Suprapubic skin (tissue), 4 donors: ENCODE measurements at regions not wholly inside any gene's neighbourhood (a gene's known extent, or its start where the extent isn't known, plus 50 kb on each side); places are given as distances from the start of the nearest gene placed in this dataset.

Experiments used
- DNase-seq, 2 donors: peaks; one replicate each; pipeline ENCODE4 v3.0.0-alpha.2; 2019; ENCODE audit warnings: low spot score in 2 of 2
- H3K27ac ChIP-seq: fragments of 200-600 bp; sonication (generic); one replicate; pipeline ENCODE4 v1.5.1; 2019
- H3K27me3 ChIP-seq: fragments of 200-600 bp; sonication (generic); one replicate; pipeline ENCODE4 v1.5.1; 2019
- H3K36me3 ChIP-seq: fragments of 200-600 bp; sonication (generic); one replicate; pipeline ENCODE4 v1.5.1; 2019
- H3K4me1 ChIP-seq: fragments of 200-600 bp; sonication (generic); one replicate; pipeline ENCODE4 v1.5.1; 2019
- H3K4me3 ChIP-seq: fragments of 200-600 bp; sonication (generic); one replicate; pipeline ENCODE4 v1.5.1; 2019; ENCODE audit warnings: mild to moderate bottlenecking
- H3K9me3 ChIP-seq: fragments of 200-600 bp; sonication (generic); one replicate; pipeline ENCODE4 v1.5.1; 2019
- CTCF ChIP-seq, 2 donors: fragments of 200-600 bp in 1 of 2; fragments of 450-650 bp in 1 of 2; sonication (generic) in 1 of 2; IDR thresholded peaks; one replicate each; pipeline ENCODE4 v1.5.1; 2016 to 2019; ENCODE audit warnings: antibody characterized with exemption in 2 of 2, mild to moderate bottlenecking in 1 of 2, moderate library complexity in 1 of 2
- EP300 ChIP-seq: sonication (generic); formaldehyde crosslinking; IDR thresholded peaks from one replicate; pipeline ENCODE4 v1.6.1; 2017; ENCODE audit warnings: antibody characterized with exemption
- POLR2A ChIP-seq, 2 donors: fragments of 450-650 bp; IDR thresholded peaks; one replicate each; pipeline ENCODE4 v1.6.1; 2017; ENCODE audit warnings: antibody characterized with exemption in 2 of 2, mild to moderate bottlenecking in 2 of 2, moderate library complexity in 2 of 2
- POLR2AphosphoS5 ChIP-seq, 3 donors: sonication (generic); formaldehyde crosslinking; IDR thresholded peaks; one replicate each; pipeline ENCODE4 v1.6.1; 2017; ENCODE audit warnings: antibody characterized with exemption in 3 of 3
- WGBS: methylation state at CpG from one replicate; pipeline ENCODE4 v1.1.5; 2018; 5-methylcytosine and 5-hydroxymethylcytosine counted together

GRCh38 chr13:87906411-87906810, 235.2 kb downstream of the SLITRK5 start:
- no peak for DNase-seq
- H3K9me3 ChIP-seq = no peaks in the 10 kb centered on the region

GRCh38 chr13:87907202-87907601, 236.0 kb downstream of the SLITRK5 start:
- no peaks in the 10 kb centered on the region for H3K9me3 ChIP-seq
- no peak overlapping the region for H3K27ac ChIP-seq
- 70% methylated on average over 1 of the region's 1 CpG for WGBS
- H3K27me3 ChIP-seq = no peaks in the 10 kb centered on the region
- DNase-seq = no peak
- H3K4me3 ChIP-seq = no peak overlapping the region
- H3K4me1 ChIP-seq = no peaks in the 10 kb centered on the region
- no peak for TF ChIP-seq EP300
- TF ChIP-seq CTCF (IDR thresholded peaks at IDR 0.05) = no peak
- TF ChIP-seq POLR2AphosphoS5 (IDR thresholded peaks at IDR 0.05) = no peak
- TF ChIP-seq POLR2A (IDR thresholded peaks at IDR 0.05) = no peak
- H3K36me3 ChIP-seq = no peaks in the 10 kb centered on the region

More at GRCh38 chr13:87906411-87906810, 235.2 kb downstream of the SLITRK5 start:
- 70% methylated on average over 3 of the region's 3 CpGs for WGBS
- Histone ChIP-seq H3K27me3 (no peaks in the 10 kb centered on the region), H3K4me1 (no peaks in the 10 kb centered on the region), H3K36me3 (no peaks in the 10 kb centered on the region), H3K27ac (no peak overlapping the region), H3K4me3 (no peak overlapping the region)
- TF ChIP-seq EP300 = no peak
- no peak for TF ChIP-seq CTCF (IDR thresholded peaks at IDR 0.05)
- no peak for TF ChIP-seq POLR2A (IDR thresholded peaks at IDR 0.05)
- no peak for TF ChIP-seq POLR2AphosphoS5 (IDR thresholded peaks at IDR 0.05)

- Histone ChIP-seq H3K9me3 (no peaks in the 10 kb centered on the region), H3K4me3 (no peak overlapping the region), H3K4me1 (no peaks in the 10 kb centered on the region), H3K27ac (no peak overlapping the region), H3K36me3 (no peaks in the 10 kb centered on the region), H3K27me3 (no peaks in the 10 kb centered on the region)
- no peak for TF ChIP-seq EP300
- TF ChIP-seq POLR2AphosphoS5 (IDR thresholded peaks at IDR 0.05) = no peak
- no peak for TF ChIP-seq POLR2A (IDR thresholded peaks at IDR 0.05)
- no peak for TF ChIP-seq CTCF (IDR thresholded peaks at IDR 0.05)
- DNase-seq = no peak
These were observed 248.8 kb downstream of the SLITRK5 start for GRCh38 chr13:87919956-87920355.

- WGBS = 36% methylated on average over 3 of the region's 3 CpGs
- H3K27ac ChIP-seq = no peak overlapping the region
- no peaks in the 10 kb centered on the region for H3K9me3 ChIP-seq
- H3K4me3 ChIP-seq = no peak overlapping the region
- DNase-seq = no peak
- H3K36me3 ChIP-seq = no peaks in the 10 kb centered on the region
- no peaks in the 10 kb centered on the region for H3K4me1 ChIP-seq
- no peaks in the 10 kb centered on the region for H3K27me3 ChIP-seq
- no peak for TF ChIP-seq EP300
- no peak for TF ChIP-seq CTCF (IDR thresholded peaks at IDR 0.05)
- no peak for TF ChIP-seq POLR2A (IDR thresholded peaks at IDR 0.05)
- no peak for TF ChIP-seq POLR2AphosphoS5 (IDR thresholded peaks at IDR 0.05)
These were observed 252.6 kb downstream of the SLITRK5 start for GRCh38 chr13:87923753-87924152.

- no peak for DNase-seq
- H3K4me1 ChIP-seq = no peaks in the 10 kb centered on the region
- no peak for TF ChIP-seq EP300
- TF ChIP-seq POLR2A (IDR thresholded peaks at IDR 0.05) = no peak
- no peak for TF ChIP-seq CTCF (IDR thresholded peaks at IDR 0.05)
- no peak for TF ChIP-seq POLR2AphosphoS5 (IDR thresholded peaks at IDR 0.05)
- no peak overlapping the region for H3K4me3 ChIP-seq
- H3K27me3 ChIP-seq = no peaks in the 10 kb centered on the region
- H3K36me3 ChIP-seq = no peaks in the 10 kb centered on the region
- H3K9me3 ChIP-seq = no peaks in the 10 kb centered on the region
- H3K27ac ChIP-seq = no peak overlapping the region
- 64% methylated on average over 4 of the region's 4 CpGs for WGBS
These were observed 253.8 kb downstream of the SLITRK5 start for GRCh38 chr13:87925006-87925405.
